K562 (cell line): ENCODE measurements at regions not wholly inside any gene's neighbourhood (a gene's known extent, or its start where the extent isn't known, plus 50 kb on each side); places are given as distances from the start of the nearest gene placed in this dataset.

Source experiments
- ESRRA ChIP-seq: fragments of 450-650 bp; IDR thresholded peaks from 2 replicates; pipeline ENCODE4 v1.6.1; 2014; ENCODE audit warnings: low read depth, mild to moderate bottlenecking, moderate library complexity, borderline replicate concordance
- MAFG ChIP-seq: fragments of 450-650 bp; conservative IDR thresholded peaks from 2 replicates; pipeline ENCODE4 v1.6.1; 2016; ENCODE audit warnings: missing genetic modification characterization, missing compliant biosample characterization
- NR1H2 ChIP-seq: sonication (generic); formaldehyde crosslinking; IDR thresholded peaks from 2 replicates; pipeline ENCODE4 v1.4.0; 2020; ENCODE audit warnings: mild to moderate bottlenecking, missing genetic modification reagents

- TF ChIP-seq MAFG: no peak
- no peak for TF ChIP-seq ESRRA
- no peak for TF ChIP-seq NR1H2 (CRISPR knock-in tag)
Observed at GRCh38 chr9:78856144-78856543, 559.2 kb downstream of the PSAT1 start.
